ENCODE measurements at regions not wholly inside any gene's neighbourhood (a gene's known extent, or its start where the extent isn't known, plus 50 kb on each side); places are given as distances from the start of the nearest gene placed in this dataset.

GRCh38 chr16:9645911-9646310, 536.3 kb downstream of the GRIN2A start:
- H3K4me2 ChIP-seq (ENCODE audit: low read depth, low read length, poor library complexity, severe bottlenecking): no peak overlapping the region
- TF ChIP-seq EZH2phosphoT487 (IDR thresholded peaks at IDR 0.05; ENCODE audit: borderline replicate concordance): no peak
- no peak for TF ChIP-seq CTCF (conservative IDR thresholded peaks at IDR 0.05; ENCODE audit: low read length)
- H3K9me3 ChIP-seq (ENCODE audit: insufficient read depth, low read depth, low read length): no peaks in the 10 kb centered on the region
- H3K4me3 ChIP-seq (ENCODE audit: low read length, poor library complexity, severe bottlenecking): no peak overlapping the region
- H2AFZ ChIP-seq (ENCODE audit: low read length): no peak overlapping the region
- no peaks in the 10 kb centered on the region for H3K9me2 ChIP-seq (replicated peaks; ENCODE audit: low read depth, low read length)
- no peaks in the 10 kb centered on the region for H3K27me3 ChIP-seq (ENCODE audit: insufficient read depth, low read length, poor library complexity, severe bottlenecking)
- no peaks in the 10 kb centered on the region for H4K20me1 ChIP-seq (ENCODE audit: insufficient read depth, low read length, poor library complexity, severe bottlenecking)
- no peaks in the 10 kb centered on the region for H3F3A ChIP-seq (ENCODE audit: low read depth)
- no peaks in the 10 kb centered on the region for H3K36me3 ChIP-seq (ENCODE audit: insufficient read depth, low read length)
- no peak overlapping the region for H3K9ac ChIP-seq (ENCODE audit: low read depth, low read length, poor library complexity, severe bottlenecking)
- H3K79me2 ChIP-seq (ENCODE audit: insufficient read depth, low read length): no peaks in the 10 kb centered on the region
- no peaks in the 10 kb centered on the region for H3K4me1 ChIP-seq (ENCODE audit: insufficient read depth, low read length, poor library complexity, severe bottlenecking)

- Histone ChIP-seq H3K4me2 (ENCODE audit: low read depth, low read length, poor library complexity, severe bottlenecking) (no peak overlapping the region), H3F3A (ENCODE audit: low read depth) (no peaks in the 10 kb centered on the region), H4K20me1 (ENCODE audit: insufficient read depth, low read length, poor library complexity, severe bottlenecking) (no peaks in the 10 kb centered on the region), H2AFZ (ENCODE audit: low read length) (no peak overlapping the region), H3K4me1 (ENCODE audit: insufficient read depth, low read length, poor library complexity, severe bottlenecking) (no peaks in the 10 kb centered on the region), H3K36me3 (ENCODE audit: insufficient read depth, low read length) (no peaks in the 10 kb centered on the region), H3K4me3 (ENCODE audit: low read length, poor library complexity, severe bottlenecking) (no peak overlapping the region), H3K9ac (ENCODE audit: low read depth, low read length, poor library complexity, severe bottlenecking) (no peak overlapping the region), H3K9me2 (replicated peaks; ENCODE audit: low read depth, low read length) (no peaks in the 10 kb centered on the region), H3K79me2 (ENCODE audit: insufficient read depth, low read length) (no peaks in the 10 kb centered on the region), H3K9me3 (ENCODE audit: insufficient read depth, low read depth, low read length) (no peaks in the 10 kb centered on the region), H3K27me3 (ENCODE audit: insufficient read depth, low read length, poor library complexity, severe bottlenecking) (no peaks in the 10 kb centered on the region)
- TF ChIP-seq CTCF (conservative IDR thresholded peaks at IDR 0.05; ENCODE audit: low read length): peak; percentile 23; the same call in 1 of the 2 replicates
- TF ChIP-seq EZH2phosphoT487 (IDR thresholded peaks at IDR 0.05; ENCODE audit: borderline replicate concordance): no peak
Observed at GRCh38 chr16:9647981-9648701, 534.1 kb downstream of the GRIN2A start.

GRCh38 chr16:9650284-9650683, 531.9 kb downstream of the GRIN2A start:
- no peak overlapping the region for H3K4me2 ChIP-seq (ENCODE audit: low read depth, low read length, poor library complexity, severe bottlenecking)
- no peak overlapping the region for H3K4me3 ChIP-seq (ENCODE audit: low read length, poor library complexity, severe bottlenecking)
- no peaks in the 10 kb centered on the region for H3K27me3 ChIP-seq (ENCODE audit: insufficient read depth, low read length, poor library complexity, severe bottlenecking)
- no peaks in the 10 kb centered on the region for H3K36me3 ChIP-seq (ENCODE audit: insufficient read depth, low read length)
- H3K4me1 ChIP-seq (ENCODE audit: insufficient read depth, low read length, poor library complexity, severe bottlenecking): no peaks in the 10 kb centered on the region
- TF ChIP-seq EZH2phosphoT487 (IDR thresholded peaks at IDR 0.05; ENCODE audit: borderline replicate concordance) (no peak), CTCF (conservative IDR thresholded peaks at IDR 0.05; ENCODE audit: low read length) (no peak)
- H4K20me1 ChIP-seq (ENCODE audit: insufficient read depth, low read length, poor library complexity, severe bottlenecking): no peaks in the 10 kb centered on the region
- H3F3A ChIP-seq (ENCODE audit: low read depth): no peaks in the 10 kb centered on the region
- H3K9me3 ChIP-seq (ENCODE audit: insufficient read depth, low read depth, low read length): no peaks in the 10 kb centered on the region
- no peak overlapping the region for H3K9ac ChIP-seq (ENCODE audit: low read depth, low read length, poor library complexity, severe bottlenecking)
- no peaks in the 10 kb centered on the region for H3K9me2 ChIP-seq (replicated peaks; ENCODE audit: low read depth, low read length)
- no peaks in the 10 kb centered on the region for H3K79me2 ChIP-seq (ENCODE audit: insufficient read depth, low read length)
- no peak overlapping the region for H2AFZ ChIP-seq (ENCODE audit: low read length)
